ENCODE measurements at regions not wholly inside any gene's neighbourhood (a gene's known extent, or its start where the extent isn't known, plus 50 kb on each side); places are given as distances from the start of the nearest gene placed in this dataset.

DNA sequence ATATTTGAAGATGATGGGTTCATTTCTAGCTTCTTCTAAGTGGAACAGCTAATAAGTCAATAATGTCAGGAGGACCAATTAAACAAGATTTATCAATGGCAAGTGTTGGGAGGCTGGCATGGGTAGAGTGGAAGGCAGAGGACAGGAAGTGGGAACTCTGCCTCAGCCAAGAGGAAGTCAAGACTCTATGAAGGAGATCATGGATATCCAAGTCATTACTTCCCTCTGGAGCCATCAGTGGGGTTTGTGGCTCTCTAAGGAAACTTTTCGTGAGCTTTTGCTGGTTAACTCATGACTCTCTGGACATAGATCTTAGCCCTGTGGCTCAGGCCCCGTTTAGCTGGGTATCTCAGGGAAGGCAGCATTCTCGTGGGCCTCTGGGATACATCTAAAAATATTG lies 410.4 kb upstream of the ID2 start:
- TF ChIP-seq, protein P1, sequence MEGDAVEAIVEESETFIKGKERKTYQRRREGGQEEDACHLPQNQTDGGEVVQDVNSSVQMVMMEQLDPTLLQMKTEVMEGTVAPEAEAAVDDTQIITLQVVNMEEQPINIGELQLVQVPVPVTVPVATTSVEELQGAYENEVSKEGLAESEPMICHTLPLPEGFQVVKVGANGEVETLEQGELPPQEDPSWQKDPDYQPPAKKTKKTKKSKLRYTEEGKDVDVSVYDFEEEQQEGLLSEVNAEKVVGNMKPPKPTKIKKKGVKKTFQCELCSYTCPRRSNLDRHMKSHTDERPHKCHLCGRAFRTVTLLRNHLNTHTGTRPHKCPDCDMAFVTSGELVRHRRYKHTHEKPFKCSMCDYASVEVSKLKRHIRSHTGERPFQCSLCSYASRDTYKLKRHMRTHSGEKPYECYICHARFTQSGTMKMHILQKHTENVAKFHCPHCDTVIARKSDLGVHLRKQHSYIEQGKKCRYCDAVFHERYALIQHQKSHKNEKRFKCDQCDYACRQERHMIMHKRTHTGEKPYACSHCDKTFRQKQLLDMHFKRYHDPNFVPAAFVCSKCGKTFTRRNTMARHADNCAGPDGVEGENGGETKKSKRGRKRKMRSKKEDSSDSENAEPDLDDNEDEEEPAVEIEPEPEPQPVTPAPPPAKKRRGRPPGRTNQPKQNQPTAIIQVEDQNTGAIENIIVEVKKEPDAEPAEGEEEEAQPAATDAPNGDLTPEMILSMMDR (IDR thresholded peaks at IDR 0.05; ENCODE audit: control extremely low read depth, extremely low read depth, low read depth, missing control alignments), result no peak
- no peak for DNase-seq (ENCODE audit: extremely low spot score)
- CTCF ChIA-PET, result interaction anchor here (0.9 to 1.8 kb wide), 2 partner anchors 11 to 13 kb away, joined by 3 to 4 read pairs; no protein-coding TSS in a partner anchor
- POLR2A ChIA-PET, result no interaction called here

DNA sequence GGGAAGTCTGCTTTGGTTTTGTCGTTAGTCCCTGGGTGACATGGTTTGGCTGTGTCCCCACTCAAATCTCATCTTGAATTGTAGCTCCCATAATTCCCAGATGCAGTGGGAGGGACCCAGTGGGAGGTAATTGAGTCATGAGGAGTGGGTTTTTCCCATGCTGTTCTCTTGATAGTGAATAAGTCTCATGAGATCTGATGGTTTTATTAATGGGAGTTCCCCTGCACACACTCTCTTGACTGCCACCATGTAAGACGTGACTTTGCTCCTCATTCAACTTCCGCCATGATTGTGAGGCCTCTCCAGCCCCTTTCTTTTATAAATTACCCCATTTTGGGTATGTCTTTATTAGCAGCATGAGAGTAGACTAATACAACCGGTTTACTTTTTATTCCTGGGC lies 405.8 kb upstream of the ID2 start:
- no peak for DNase-seq (ENCODE audit: extremely low spot score)
- ChIA-PET CTCF (interaction anchor here (0.9 to 1.3 kb wide), 2 partner anchors 13 to 76 kb away, joined by 3 read pairs; no protein-coding TSS in a partner anchor), POLR2A (no interaction called here)
- TF ChIP-seq, protein P1 (IDR thresholded peaks at IDR 0.05; ENCODE audit: control extremely low read depth, extremely low read depth, low read depth, missing control alignments), result no peak

DNA sequence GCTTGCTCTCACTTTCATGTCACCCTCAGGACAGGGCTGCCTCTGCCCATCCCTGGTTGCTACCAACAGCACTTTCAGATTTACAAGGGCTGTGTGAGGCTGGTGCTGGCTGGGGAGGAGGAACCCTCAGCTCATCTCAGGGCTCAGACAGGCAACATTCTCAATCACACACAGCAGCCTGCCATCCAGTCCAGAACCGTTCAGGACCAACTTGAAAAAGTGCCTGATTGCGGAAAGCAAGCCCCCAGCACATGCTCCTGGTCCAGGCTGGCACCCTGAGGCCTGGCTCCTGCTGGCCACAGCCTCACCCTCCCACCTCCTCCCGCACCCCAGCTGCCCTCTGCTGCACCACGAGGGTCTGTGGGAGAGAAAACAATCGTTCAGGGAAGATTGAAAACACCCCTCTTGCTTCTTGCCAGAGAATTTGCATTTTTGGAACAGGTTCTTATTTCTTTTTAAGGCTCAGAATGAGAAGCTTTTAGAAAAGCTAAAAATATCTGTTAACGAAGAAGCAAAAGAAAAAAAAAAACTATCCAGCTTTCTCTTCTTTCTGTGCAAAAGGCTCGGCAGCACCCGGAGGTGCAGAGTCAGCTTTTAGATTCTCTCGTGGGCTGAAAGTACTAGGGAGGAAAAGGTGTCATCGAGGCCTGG lies 403.8 kb upstream of the ID2 start:
- TF ChIP-seq, protein P1 (IDR thresholded peaks at IDR 0.05; ENCODE audit: control extremely low read depth, extremely low read depth, low read depth, missing control alignments), result no peak
- POLR2A ChIA-PET, result interaction anchor here (0.5 kb wide), 1 partner anchor 128 kb away, joined by 4 read pairs; no protein-coding TSS in a partner anchor
- peak; percentile 26 for DNase-seq (ENCODE audit: extremely low spot score)
- CTCF ChIA-PET, result interaction anchor here (1.1 to 1.9 kb wide), 4 partner anchors 9 to 60 kb away, joined by 3 to 10 read pairs (median 4); no protein-coding TSS in a partner anchor

DNA sequence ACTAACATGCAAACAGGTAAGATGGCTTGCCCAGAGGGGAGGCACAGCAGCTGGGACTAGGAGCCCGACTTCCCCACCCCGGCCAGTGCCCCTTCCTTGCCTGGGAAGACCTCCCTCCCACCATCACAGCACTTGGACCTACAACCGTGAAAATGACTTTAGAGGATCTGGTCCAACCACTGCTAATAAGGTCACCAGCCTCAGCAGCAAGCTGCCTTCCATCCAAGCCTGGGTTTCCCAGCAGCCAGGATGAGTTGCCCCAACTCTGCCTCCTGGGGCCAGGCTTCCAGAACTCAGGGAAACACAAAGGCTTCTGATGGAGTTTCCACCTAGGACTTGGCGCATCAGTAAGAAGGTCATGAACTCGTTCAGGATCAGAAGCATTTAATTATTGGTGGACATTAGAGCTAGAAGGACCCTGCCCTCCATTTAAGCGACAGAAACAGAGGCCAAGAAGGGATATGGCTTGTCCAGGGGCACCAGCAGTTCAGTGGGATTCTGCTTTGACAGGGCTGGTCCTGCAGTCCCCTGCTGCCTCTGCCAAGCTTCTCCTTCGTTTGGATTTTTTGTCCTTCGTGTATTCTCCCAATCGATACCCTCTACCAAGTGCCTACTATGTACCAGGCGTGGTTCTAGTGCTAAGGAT lies 403.0 kb upstream of the ID2 start:
- ChIA-PET POLR2A (interaction anchor here (0.5 kb wide), 1 partner anchor 128 kb away, joined by 4 read pairs; no protein-coding TSS in a partner anchor), CTCF (interaction anchor here (1.1 to 1.9 kb wide), 4 partner anchors 8 to 59 kb away, joined by 3 to 10 read pairs (median 4); no protein-coding TSS in a partner anchor)
- DNase-seq (ENCODE audit: extremely low spot score), result no peak
- TF ChIP-seq, protein P1 (IDR thresholded peaks at IDR 0.05; ENCODE audit: control extremely low read depth, extremely low read depth, low read depth, missing control alignments), result no peak

DNA sequence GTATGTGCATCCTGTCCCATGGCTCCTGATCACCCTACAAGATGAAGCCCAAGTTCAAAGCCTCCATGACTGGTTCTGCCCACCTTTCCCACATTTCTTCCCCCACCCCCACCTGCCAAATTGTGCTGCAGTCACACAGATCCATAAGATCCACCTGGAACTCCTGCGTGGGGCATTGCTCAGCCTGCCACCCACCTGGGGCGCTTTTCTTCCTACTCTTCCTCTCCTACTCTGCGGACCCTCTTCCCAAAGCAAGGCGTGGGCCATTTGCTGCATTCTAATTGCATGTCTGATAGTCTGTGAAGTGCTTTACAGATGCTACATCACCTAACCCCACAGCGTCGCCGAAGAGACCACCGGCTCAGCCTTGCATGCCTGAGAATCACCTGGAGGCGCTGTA lies 402.4 kb upstream of the ID2 start:
- POLR2A ChIA-PET, result no interaction called here
- TF ChIP-seq, protein P1 (IDR thresholded peaks at IDR 0.05; ENCODE audit: control extremely low read depth, extremely low read depth, low read depth, missing control alignments), result no peak
- CTCF ChIA-PET, result no interaction called here
- DNase-seq (ENCODE audit: extremely low spot score), result no peak

DNA sequence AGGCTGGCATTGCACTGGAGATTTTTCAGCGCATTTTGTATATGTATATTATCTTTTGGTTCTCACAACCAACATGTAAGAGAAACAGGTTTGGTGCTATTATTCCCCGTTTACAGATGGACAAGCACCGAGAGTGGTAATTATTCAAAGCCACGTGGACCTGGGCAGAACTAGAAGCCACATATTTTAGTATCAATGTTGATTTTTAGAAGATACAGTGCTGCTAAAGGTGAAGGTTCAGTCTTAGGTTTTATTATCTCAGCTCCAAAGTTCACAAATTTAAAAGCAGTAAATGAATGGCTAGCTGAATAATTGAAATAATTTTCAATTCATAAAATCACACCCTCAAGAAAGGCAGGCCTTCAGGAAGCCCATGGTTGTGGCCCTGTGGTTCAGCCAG lies 400.6 kb upstream of the ID2 start:
- CTCF ChIA-PET, result no interaction called here
- POLR2A ChIA-PET, result no interaction called here

More for the DNA sequence above, 400.6 kb upstream of the ID2 start:
- TF ChIP-seq, protein P1 (IDR thresholded peaks at IDR 0.05; ENCODE audit: control extremely low read depth, extremely low read depth, low read depth, missing control alignments), result no peak
- no peak for DNase-seq (ENCODE audit: extremely low spot score)
